Rectal smooth muscle tissue (tissue), 1 donor: ENCODE measurements at regions not wholly inside any gene's neighbourhood (a gene's known extent, or its start where the extent isn't known, plus 50 kb on each side); places are given as distances from the start of the nearest gene placed in this dataset.

Experiments
- H3K27ac ChIP-seq: one replicate; pipeline ENCODE4 v1.7.0; 2013; ENCODE audit warnings: low read depth, low read length, inconsistent platforms
- H3K27me3 ChIP-seq: one replicate; pipeline ENCODE4 v1.7.0; 2013; ENCODE audit warnings: low read length; ENCODE audit not compliant: control insufficient read depth, insufficient read depth
- H3K36me3 ChIP-seq: one replicate; pipeline ENCODE4 v1.7.0; 2013; ENCODE audit warnings: low read length; ENCODE audit not compliant: control insufficient read depth, insufficient read depth
- H3K4me1 ChIP-seq: one replicate; pipeline ENCODE4 v1.7.0; 2013; ENCODE audit warnings: low read length; ENCODE audit not compliant: control insufficient read depth, insufficient read depth
- H3K4me3 ChIP-seq: one replicate; pipeline ENCODE4 v1.7.0; 2013; ENCODE audit warnings: low read length
- H3K9ac ChIP-seq: one replicate; pipeline ENCODE4 v1.7.0; 2013; ENCODE audit warnings: low read length

- Histone ChIP-seq H3K4me1 (no peaks in the 10 kb centered on the region), H3K36me3 (no peaks in the 10 kb centered on the region), H3K27ac (no peak overlapping the region), H3K27me3 (peaks cover 3% of the 10 kb centered on the region), H3K4me3 (no peak overlapping the region), H3K9ac (no peak overlapping the region)
These were observed 659.8 kb upstream of the DIPK2B start for GRCh38 chrX:45860450-45860849.

GRCh38 chrX:45859407-45859806 is 658.7 kb upstream of the DIPK2B start:
- Histone ChIP-seq H3K4me1 (no peaks in the 10 kb centered on the region), H3K36me3 (no peaks in the 10 kb centered on the region), H3K27ac (no peak overlapping the region), H3K9ac (no peak overlapping the region), H3K4me3 (no peak overlapping the region), H3K27me3 (no peaks in the 10 kb centered on the region)

GRCh38 chrX:45852884-45853283 is 652.2 kb upstream of the DIPK2B start:
- H3K4me3 ChIP-seq, result no peak overlapping the region
- peaks cover 2% of the 10 kb centered on the region for H3K27me3 ChIP-seq
- H3K9ac ChIP-seq, result no peak overlapping the region
- no peak overlapping the region for H3K27ac ChIP-seq
- H3K36me3 ChIP-seq, result no peaks in the 10 kb centered on the region
- no peaks in the 10 kb centered on the region for H3K4me1 ChIP-seq

- Histone ChIP-seq H3K9ac (no peak overlapping the region), H3K4me1 (no peaks in the 10 kb centered on the region), H3K27ac (no peak overlapping the region), H3K36me3 (no peaks in the 10 kb centered on the region), H3K27me3 (peaks cover 2% of the 10 kb centered on the region), H3K4me3 (peak overlapping the region; percentile 66)
These were observed 650.8 kb upstream of the DIPK2B start for GRCh38 chrX:45851434-45851991.

- no peak overlapping the region for H3K27ac ChIP-seq
- H3K36me3 ChIP-seq, result no peaks in the 10 kb centered on the region
- H3K9ac ChIP-seq, result no peak overlapping the region
- H3K4me1 ChIP-seq, result no peaks in the 10 kb centered on the region
- peaks cover 2% of the 10 kb centered on the region for H3K27me3 ChIP-seq
- peak overlapping the region; percentile 66 for H3K4me3 ChIP-seq
These were observed 650.2 kb upstream of the DIPK2B start for GRCh38 chrX:45850775-45851433.

GRCh38 chrX:45850197-45850774 is 649.6 kb upstream of the DIPK2B start:
- Histone ChIP-seq H3K27me3 (peaks cover 2% of the 10 kb centered on the region), H3K27ac (no peak overlapping the region), H3K36me3 (no peaks in the 10 kb centered on the region), H3K9ac (no peak overlapping the region), H3K4me3 (peak overlapping the region; percentile 66), H3K4me1 (no peaks in the 10 kb centered on the region)

- no peak overlapping the region for H3K4me3 ChIP-seq
- H3K27me3 ChIP-seq, result peaks cover 2% of the 10 kb centered on the region
- no peak overlapping the region for H3K9ac ChIP-seq
- no peak overlapping the region for H3K27ac ChIP-seq
- no peaks in the 10 kb centered on the region for H3K36me3 ChIP-seq
- H3K4me1 ChIP-seq, result no peaks in the 10 kb centered on the region
These were observed 648.7 kb upstream of the DIPK2B start for GRCh38 chrX:45849261-45849862.

- Histone ChIP-seq H3K9ac (no peak overlapping the region), H3K4me1 (no peaks in the 10 kb centered on the region), H3K27me3 (peaks cover 2% of the 10 kb centered on the region), H3K27ac (no peak overlapping the region), H3K4me3 (no peak overlapping the region), H3K36me3 (no peaks in the 10 kb centered on the region)
These were observed 647.3 kb upstream of the DIPK2B start for GRCh38 chrX:45847961-45848360.

GRCh38 chrX:45846328-45846727 is 645.7 kb upstream of the DIPK2B start:
- Histone ChIP-seq H3K27ac (no peak overlapping the region), H3K27me3 (peaks cover 2% of the 10 kb centered on the region), H3K4me3 (no peak overlapping the region), H3K4me1 (no peaks in the 10 kb centered on the region), H3K9ac (no peak overlapping the region), H3K36me3 (no peaks in the 10 kb centered on the region)

- H3K27ac ChIP-seq, result no peak overlapping the region
- no peak overlapping the region for H3K4me3 ChIP-seq
- no peaks in the 10 kb centered on the region for H3K36me3 ChIP-seq
- H3K27me3 ChIP-seq, result no peaks in the 10 kb centered on the region
- no peaks in the 10 kb centered on the region for H3K4me1 ChIP-seq
- no peak overlapping the region for H3K9ac ChIP-seq
These were observed 644.5 kb upstream of the DIPK2B start for GRCh38 chrX:45845142-45845541.

GRCh38 chrX:45843518-45843917 is 642.8 kb upstream of the DIPK2B start:
- H3K27me3 ChIP-seq, result no peaks in the 10 kb centered on the region

GRCh38 chrX:45842926-45843315 is 642.2 kb upstream of the DIPK2B start:
- Histone ChIP-seq H3K27ac (no peak overlapping the region), H3K4me1 (no peaks in the 10 kb centered on the region), H3K4me3 (no peak overlapping the region), H3K9ac (no peak overlapping the region), H3K36me3 (no peaks in the 10 kb centered on the region), H3K27me3 (no peaks in the 10 kb centered on the region)

More at GRCh38 chrX:45843518-45843917, 642.8 kb upstream of the DIPK2B start:
- Histone ChIP-seq H3K27ac (no peak overlapping the region), H3K4me1 (no peaks in the 10 kb centered on the region), H3K4me3 (no peak overlapping the region), H3K9ac (no peak overlapping the region), H3K36me3 (no peaks in the 10 kb centered on the region)
